ENCODE measurements at regions not wholly inside any gene's neighbourhood (a gene's known extent, or its start where the extent isn't known, plus 50 kb on each side); places are given as distances from the start of the nearest gene placed in this dataset.

- TF ChIP-seq POLR2AphosphoS5 (IDR thresholded peaks at IDR 0.05) (no peak), CTCF (IDR thresholded peaks at IDR 0.05 in 8 of 11, conservative IDR thresholded peaks at IDR 0.05 in 3 of 11) (no peak)
Measured at GRCh38 chr6:134520181-134521115, 202.5 kb upstream of the SGK1 start.

Measured in spleen (tissue), 7 donors.